ENCODE measurements at regions not wholly inside any gene's neighbourhood (a gene's known extent, or its start where the extent isn't known, plus 50 kb on each side); places are given as distances from the start of the nearest gene placed in this dataset.

DNA sequence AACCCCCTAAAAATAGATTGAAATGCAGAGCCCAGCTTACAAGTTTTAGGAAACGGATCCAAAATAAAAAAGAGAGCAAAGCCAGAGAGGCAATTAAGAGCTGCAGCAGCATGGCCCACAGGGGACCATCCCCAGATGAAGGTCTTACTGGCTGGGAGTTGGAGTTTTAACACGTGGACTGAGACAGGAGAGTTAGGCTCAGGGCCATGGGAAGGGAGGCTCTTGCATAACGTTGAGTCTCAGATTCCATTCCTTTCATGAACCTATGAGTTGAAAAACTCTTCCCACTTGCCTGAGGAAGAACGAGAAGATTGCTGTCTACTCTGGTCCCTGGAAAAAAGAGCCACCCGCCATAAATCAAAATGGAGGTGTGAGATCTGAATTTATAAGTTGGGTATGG is 101.8 kb upstream of the NDUFV2 start (continued):
- TF ChIP-seq ZNF77 (CRISPR knock-in tag; IDR thresholded peaks at IDR 0.05) = no peak
- TF ChIP-seq ZNF384 (IDR thresholded peaks at IDR 0.05; ENCODE audit: low read depth, low read length) = no peak
- TF ChIP-seq THRAP3 (IDR thresholded peaks at IDR 0.05; ENCODE audit: borderline replicate concordance) = no peak
- no peak for TF ChIP-seq ADNP (tag; IDR thresholded peaks at IDR 0.05)
- TF ChIP-seq, protein P1, sequence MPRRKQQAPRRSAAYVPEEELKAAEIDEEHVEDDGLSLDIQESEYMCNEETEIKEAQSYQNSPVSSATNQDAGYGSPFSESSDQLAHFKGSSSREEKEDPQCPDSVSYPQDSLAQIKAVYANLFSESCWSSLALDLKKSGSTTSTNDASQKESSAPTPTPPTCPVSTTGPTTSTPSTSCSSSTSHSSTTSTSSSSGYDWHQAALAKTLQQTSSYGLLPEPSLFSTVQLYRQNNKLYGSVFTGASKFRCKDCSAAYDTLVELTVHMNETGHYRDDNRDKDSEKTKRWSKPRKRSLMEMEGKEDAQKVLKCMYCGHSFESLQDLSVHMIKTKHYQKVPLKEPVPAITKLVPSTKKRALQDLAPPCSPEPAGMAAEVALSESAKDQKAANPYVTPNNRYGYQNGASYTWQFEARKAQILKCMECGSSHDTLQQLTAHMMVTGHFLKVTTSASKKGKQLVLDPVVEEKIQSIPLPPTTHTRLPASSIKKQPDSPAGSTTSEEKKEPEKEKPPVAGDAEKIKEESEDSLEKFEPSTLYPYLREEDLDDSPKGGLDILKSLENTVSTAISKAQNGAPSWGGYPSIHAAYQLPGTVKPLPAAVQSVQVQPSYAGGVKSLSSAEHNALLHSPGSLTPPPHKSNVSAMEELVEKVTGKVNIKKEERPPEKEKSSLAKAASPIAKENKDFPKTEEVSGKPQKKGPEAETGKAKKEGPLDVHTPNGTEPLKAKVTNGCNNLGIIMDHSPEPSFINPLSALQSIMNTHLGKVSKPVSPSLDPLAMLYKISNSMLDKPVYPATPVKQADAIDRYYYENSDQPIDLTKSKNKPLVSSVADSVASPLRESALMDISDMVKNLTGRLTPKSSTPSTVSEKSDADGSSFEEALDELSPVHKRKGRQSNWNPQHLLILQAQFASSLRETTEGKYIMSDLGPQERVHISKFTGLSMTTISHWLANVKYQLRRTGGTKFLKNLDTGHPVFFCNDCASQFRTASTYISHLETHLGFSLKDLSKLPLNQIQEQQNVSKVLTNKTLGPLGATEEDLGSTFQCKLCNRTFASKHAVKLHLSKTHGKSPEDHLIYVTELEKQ (CRISPR knock-in tag; IDR thresholded peaks at IDR 0.05) = no peak
- no peak for TF ChIP-seq GABPA (tag; conservative IDR thresholded peaks at IDR 0.05; ENCODE audit: low read depth)
- TF ChIP-seq POLR2G (IDR thresholded peaks at IDR 0.05; ENCODE audit: low read depth, low read length) = no peak
- no peak for TF ChIP-seq BRF1 (IDR thresholded peaks at IDR 0.05; ENCODE audit: borderline replicate concordance, extremely low read depth, insufficient read length)
- no peak for TF ChIP-seq EZH2 (IDR thresholded peaks at IDR 0.05; ENCODE audit: borderline replicate concordance, low read depth, low read length)
- no peak for TF ChIP-seq ZNF699 (CRISPR knock-in tag; IDR thresholded peaks at IDR 0.05; ENCODE audit: insufficient replicate concordance)
- TF ChIP-seq, protein P2, sequence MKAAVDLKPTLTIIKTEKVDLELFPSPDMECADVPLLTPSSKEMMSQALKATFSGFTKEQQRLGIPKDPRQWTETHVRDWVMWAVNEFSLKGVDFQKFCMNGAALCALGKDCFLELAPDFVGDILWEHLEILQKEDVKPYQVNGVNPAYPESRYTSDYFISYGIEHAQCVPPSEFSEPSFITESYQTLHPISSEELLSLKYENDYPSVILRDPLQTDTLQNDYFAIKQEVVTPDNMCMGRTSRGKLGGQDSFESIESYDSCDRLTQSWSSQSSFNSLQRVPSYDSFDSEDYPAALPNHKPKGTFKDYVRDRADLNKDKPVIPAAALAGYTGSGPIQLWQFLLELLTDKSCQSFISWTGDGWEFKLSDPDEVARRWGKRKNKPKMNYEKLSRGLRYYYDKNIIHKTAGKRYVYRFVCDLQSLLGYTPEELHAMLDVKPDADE (conservative IDR thresholded peaks at IDR 0.05; ENCODE audit: control insufficient read depth, low read depth, low read length) = no peak
- TF ChIP-seq XRCC5 (IDR thresholded peaks at IDR 0.05; ENCODE audit: low read depth, low read length) = no peak
- TF ChIP-seq ZNF431 (CRISPR knock-in tag; IDR thresholded peaks at IDR 0.05) = no peak
- no peak for TF ChIP-seq RHOXF2B (CRISPR knock-in tag; conservative IDR thresholded peaks at IDR 0.05)
- TF ChIP-seq, protein P3, sequence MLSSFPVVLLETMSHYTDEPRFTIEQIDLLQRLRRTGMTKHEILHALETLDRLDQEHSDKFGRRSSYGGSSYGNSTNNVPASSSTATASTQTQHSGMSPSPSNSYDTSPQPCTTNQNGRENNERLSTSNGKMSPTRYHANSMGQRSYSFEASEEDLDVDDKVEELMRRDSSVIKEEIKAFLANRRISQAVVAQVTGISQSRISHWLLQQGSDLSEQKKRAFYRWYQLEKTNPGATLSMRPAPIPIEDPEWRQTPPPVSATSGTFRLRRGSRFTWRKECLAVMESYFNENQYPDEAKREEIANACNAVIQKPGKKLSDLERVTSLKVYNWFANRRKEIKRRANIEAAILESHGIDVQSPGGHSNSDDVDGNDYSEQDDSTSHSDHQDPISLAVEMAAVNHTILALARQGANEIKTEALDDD (IDR thresholded peaks at IDR 0.05) = no peak
- 0 out of 2 replicates have a peak, but pooled peaks have one; percentile 9 for TF ChIP-seq PYGO2 (tag; IDR thresholded peaks at IDR 0.05)
- TF ChIP-seq SIX5 (IDR thresholded peaks at IDR 0.05; ENCODE audit: borderline replicate concordance in 1 of 2, insufficient read depth in 1 of 2, low read depth in 1 of 2, low read length in 2 of 2) = no peak
- TF ChIP-seq CEBPB (tag; IDR thresholded peaks at IDR 0.05) = peak; percentile 51; the same call in 1 of the 2 replicates
- TF ChIP-seq, protein P4, sequence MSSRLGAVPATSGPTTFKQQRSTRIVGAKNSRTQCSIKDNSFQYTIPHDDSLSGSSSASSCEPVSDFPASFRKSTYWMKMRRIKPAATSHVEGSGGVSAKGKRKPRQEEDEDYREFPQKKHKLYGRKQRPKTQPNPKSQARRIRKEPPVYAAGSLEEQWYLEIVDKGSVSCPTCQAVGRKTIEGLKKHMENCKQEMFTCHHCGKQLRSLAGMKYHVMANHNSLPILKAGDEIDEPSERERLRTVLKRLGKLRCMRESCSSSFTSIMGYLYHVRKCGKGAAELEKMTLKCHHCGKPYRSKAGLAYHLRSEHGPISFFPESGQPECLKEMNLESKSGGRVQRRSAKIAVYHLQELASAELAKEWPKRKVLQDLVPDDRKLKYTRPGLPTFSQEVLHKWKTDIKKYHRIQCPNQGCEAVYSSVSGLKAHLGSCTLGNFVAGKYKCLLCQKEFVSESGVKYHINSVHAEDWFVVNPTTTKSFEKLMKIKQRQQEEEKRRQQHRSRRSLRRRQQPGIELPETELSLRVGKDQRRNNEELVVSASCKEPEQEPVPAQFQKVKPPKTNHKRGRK (tag; IDR thresholded peaks at IDR 0.05) = no peak

Measured in K562 (cell line).